ENCODE measurements at regions not wholly inside any gene's neighbourhood (a gene's known extent, or its start where the extent isn't known, plus 50 kb on each side); places are given as distances from the start of the nearest gene placed in this dataset.

DNA sequence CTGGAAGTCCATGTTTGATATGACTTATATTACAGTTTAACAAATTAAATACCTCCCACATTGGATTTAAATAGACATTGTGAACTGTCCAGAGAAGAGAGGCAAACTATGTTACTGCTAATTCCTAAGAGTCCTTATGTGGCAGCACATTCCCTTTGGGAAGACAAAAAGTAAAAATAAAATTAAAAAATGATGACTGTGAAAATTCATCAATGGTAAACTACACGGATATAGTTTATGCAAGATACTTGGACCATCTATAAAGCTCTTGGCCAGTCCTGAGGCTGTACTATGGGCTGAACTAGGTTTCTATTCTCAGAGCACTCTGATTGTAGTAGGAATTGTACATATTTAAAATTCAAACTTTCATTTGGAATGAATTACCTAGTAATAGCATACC, 206.4 kb downstream of the LRRK2 start:
- Histone ChIP-seq H3K27ac (no peak overlapping the region), H3K9me3 (no peaks in the 10 kb centered on the region), H3K4me3 (no peak overlapping the region), H3K27me3 (no peaks in the 10 kb centered on the region), H3K36me3 (no peaks in the 10 kb centered on the region), H3K4me1 (no peaks in the 10 kb centered on the region)
- DNase-seq (ENCODE audit: low spot score in 2 of 2) = no peak
- intact Hi-C loops (cut with DNase I) = no loop called here
- TF ChIP-seq, protein P1, sequence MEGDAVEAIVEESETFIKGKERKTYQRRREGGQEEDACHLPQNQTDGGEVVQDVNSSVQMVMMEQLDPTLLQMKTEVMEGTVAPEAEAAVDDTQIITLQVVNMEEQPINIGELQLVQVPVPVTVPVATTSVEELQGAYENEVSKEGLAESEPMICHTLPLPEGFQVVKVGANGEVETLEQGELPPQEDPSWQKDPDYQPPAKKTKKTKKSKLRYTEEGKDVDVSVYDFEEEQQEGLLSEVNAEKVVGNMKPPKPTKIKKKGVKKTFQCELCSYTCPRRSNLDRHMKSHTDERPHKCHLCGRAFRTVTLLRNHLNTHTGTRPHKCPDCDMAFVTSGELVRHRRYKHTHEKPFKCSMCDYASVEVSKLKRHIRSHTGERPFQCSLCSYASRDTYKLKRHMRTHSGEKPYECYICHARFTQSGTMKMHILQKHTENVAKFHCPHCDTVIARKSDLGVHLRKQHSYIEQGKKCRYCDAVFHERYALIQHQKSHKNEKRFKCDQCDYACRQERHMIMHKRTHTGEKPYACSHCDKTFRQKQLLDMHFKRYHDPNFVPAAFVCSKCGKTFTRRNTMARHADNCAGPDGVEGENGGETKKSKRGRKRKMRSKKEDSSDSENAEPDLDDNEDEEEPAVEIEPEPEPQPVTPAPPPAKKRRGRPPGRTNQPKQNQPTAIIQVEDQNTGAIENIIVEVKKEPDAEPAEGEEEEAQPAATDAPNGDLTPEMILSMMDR (IDR thresholded peaks at IDR 0.05) = no peak

DNA sequence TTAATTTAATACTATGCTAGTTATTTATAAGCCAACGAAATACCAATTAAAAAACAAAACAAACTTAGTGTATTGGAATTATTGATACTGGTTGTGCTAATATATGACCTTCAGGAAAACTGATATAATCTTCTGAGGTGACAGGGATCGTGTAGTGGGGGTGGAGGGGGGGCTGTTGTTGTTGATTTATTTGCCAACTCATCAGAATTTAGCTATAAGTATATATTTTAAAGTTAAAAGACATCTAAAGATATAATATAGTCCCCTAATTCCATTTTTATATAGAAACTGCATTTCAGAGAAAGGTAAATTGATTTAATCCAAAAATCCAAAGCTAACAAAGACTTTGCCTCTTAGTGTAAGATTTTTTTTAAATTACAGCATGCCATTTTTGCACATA, 210.5 kb downstream of the LRRK2 start:
- TF ChIP-seq, protein P1 (IDR thresholded peaks at IDR 0.05) = no peak
- intact Hi-C loops (cut with DNase I) = no loop called here
- no peaks in the 10 kb centered on the region for H3K27me3 ChIP-seq

DNA sequence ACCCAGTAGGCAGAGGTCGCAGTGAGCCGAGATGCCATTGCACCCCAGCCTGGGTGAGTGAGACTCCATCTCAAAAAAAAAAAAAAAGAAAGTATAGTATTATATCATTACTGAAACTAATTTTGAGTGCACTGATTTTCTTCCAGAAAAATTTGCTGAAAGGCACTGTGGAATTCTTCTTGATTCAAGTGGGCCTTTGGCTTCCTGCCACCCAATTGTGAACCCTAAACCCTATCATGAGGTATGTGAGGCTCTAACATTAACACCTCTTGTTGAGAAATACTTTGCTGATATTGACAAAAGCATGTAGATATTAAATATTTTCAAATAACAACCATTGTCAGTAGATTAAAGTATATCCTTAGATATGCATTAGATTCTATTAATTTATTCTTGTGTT, 211.2 kb downstream of the LRRK2 start:
- TF ChIP-seq, protein P1 (IDR thresholded peaks at IDR 0.05) = no peak
- intact Hi-C loops (cut with DNase I) = no loop called here
- Histone ChIP-seq H3K36me3 (no peaks in the 10 kb centered on the region), H3K4me3 (no peak overlapping the region), H3K27me3 (no peaks in the 10 kb centered on the region), H3K4me1 (no peaks in the 10 kb centered on the region), H3K9me3 (no peaks in the 10 kb centered on the region), H3K27ac (no peak overlapping the region)
- DNase-seq (ENCODE audit: low spot score in 2 of 2) = no peak

More for the DNA sequence above, 210.5 kb downstream of the LRRK2 start:
- DNase-seq (ENCODE audit: low spot score in 2 of 2) = no peak
- Histone ChIP-seq H3K27ac (no peak overlapping the region), H3K9me3 (no peaks in the 10 kb centered on the region), H3K4me1 (no peaks in the 10 kb centered on the region), H3K4me3 (no peak overlapping the region), H3K36me3 (no peaks in the 10 kb centered on the region)

DNA sequence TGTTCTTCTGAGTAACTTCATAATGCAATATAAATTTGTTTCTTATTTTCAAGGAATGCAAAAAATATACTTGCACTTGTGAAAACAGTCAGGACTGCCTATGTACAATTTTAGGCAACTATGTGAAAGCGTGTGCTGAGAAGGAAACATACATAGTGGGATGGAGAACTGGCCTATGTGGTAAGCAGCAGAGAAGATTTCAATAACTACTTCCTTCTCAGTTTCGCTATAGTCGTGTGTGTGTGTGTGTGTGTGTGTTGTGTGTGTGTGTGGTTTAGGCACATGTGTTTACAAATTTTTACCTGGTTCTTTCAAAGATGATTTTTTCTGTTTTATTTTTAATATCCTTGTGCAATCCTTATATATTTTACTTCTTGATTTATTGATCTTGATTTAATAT, 211.8 kb downstream of the LRRK2 start:
- no peak overlapping the region for H3K27ac ChIP-seq
- H3K27me3 ChIP-seq = no peaks in the 10 kb centered on the region
- no peak overlapping the region for H3K4me3 ChIP-seq
- intact Hi-C loops (cut with DNase I) = no loop called here
- H3K9me3 ChIP-seq = no peaks in the 10 kb centered on the region
- DNase-seq (ENCODE audit: low spot score in 2 of 2) = no peak
- no peaks in the 10 kb centered on the region for H3K4me1 ChIP-seq
- H3K36me3 ChIP-seq = no peaks in the 10 kb centered on the region
- TF ChIP-seq, protein P1 (IDR thresholded peaks at IDR 0.05) = no peak

DNA sequence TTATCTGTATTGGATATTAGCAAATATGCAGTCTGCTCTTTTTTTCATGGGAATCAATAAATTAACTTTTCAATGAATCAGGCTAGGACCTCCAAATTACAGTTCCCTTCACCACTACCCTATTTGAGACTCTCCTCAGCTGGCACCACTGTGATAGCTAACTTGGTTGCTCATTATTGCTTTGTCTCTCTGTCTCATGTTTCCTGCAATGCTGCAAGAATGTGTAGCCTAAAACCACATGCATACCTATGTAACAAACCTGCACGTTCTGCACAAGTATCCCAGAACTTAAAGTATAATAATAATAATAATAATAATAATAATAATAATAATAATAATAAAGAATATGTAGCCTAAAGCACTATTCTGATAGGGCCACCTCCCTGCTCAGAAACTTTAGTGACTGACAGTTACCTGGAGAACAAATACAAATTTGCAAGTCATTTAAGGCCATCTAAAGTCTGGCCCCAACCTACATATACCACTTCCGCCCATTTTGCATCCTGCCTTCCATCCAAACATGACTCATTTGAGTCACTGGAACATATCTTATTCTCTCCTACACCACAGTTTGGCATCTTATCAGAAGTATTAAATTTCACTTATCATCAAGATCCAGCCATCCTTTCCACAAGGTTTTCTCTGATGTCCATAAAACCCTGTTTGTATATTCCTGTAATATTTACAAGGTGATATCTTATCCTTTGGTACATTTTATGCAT, 215.1 kb downstream of the LRRK2 start:
- no peak overlapping the region for H3K4me3 ChIP-seq
- H3K27me3 ChIP-seq = no peaks in the 10 kb centered on the region
- no peak for DNase-seq (ENCODE audit: low spot score in 2 of 2)
- no peaks in the 10 kb centered on the region for H3K36me3 ChIP-seq
- H3K9me3 ChIP-seq = no peaks in the 10 kb centered on the region
- TF ChIP-seq, protein P1 (IDR thresholded peaks at IDR 0.05) = no peak
- no peak overlapping the region for H3K27ac ChIP-seq
- H3K4me1 ChIP-seq = no peaks in the 10 kb centered on the region
- intact Hi-C loops (cut with DNase I) = no loop called here

DNA sequence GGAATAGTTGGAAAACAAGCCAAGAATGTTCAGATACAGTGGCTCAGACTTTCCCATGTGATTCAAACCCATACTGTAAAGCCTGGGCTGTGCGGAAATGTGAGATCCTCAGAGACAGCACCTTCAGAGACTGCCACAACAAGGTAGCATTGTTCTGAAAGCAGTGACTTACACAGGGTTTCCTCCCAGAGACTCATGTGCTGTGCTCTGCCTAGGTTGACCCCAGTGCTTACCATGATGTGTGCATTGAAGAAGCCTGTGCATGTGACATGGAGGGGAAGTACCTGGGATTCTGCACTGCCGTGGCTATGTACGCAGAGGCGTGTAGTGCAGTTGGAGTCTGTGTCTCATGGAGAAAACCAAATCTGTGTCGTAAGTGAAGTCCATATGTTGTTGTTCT, 219.4 kb downstream of the LRRK2 start:
- TF ChIP-seq, protein P1 (IDR thresholded peaks at IDR 0.05) = no peak
- intact Hi-C loops (cut with DNase I) = no loop called here
- Histone ChIP-seq H3K4me3 (no peak overlapping the region), H3K27me3 (no peaks in the 10 kb centered on the region), H3K36me3 (no peaks in the 10 kb centered on the region), H3K9me3 (no peaks in the 10 kb centered on the region), H3K4me1 (no peaks in the 10 kb centered on the region), H3K27ac (no peak overlapping the region)
- no peak for DNase-seq (ENCODE audit: low spot score in 2 of 2)

All from ascending aorta (tissue), 2 donors.